ENCODE measurements at regions not wholly inside any gene's neighbourhood (a gene's known extent, or its start where the extent isn't known, plus 50 kb on each side); places are given as distances from the start of the nearest gene placed in this dataset.

- TF ChIP-seq, protein P1, sequence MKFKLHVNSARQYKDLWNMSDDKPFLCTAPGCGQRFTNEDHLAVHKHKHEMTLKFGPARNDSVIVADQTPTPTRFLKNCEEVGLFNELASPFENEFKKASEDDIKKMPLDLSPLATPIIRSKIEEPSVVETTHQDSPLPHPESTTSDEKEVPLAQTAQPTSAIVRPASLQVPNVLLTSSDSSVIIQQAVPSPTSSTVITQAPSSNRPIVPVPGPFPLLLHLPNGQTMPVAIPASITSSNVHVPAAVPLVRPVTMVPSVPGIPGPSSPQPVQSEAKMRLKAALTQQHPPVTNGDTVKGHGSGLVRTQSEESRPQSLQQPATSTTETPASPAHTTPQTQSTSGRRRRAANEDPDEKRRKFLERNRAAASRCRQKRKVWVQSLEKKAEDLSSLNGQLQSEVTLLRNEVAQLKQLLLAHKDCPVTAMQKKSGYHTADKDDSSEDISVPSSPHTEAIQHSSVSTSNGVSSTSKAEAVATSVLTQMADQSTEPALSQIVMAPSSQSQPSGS (IDR thresholded peaks at IDR 0.05; ENCODE audit: low read length), result no peak
Observed at GRCh38 chr3:73175698-73176097, 114.2 kb downstream of the EBLN2 start (continued).
